Neural cell (in vitro differentiated cells): ENCODE measurements at regions not wholly inside any gene's neighbourhood (a gene's known extent, or its start where the extent isn't known, plus 50 kb on each side); places are given as distances from the start of the nearest gene placed in this dataset.

ENCODE experiments used
- H2AFZ ChIP-seq: fragments of 200-600, 300-800 bp; sonication (generic), shearing (Covaris generic); 2 replicates; pipeline ENCODE4 v1.6.0; 2014; ENCODE audit warnings: low read depth, mild to moderate bottlenecking, antibody characterized with exemption, low read length, moderate library complexity
- H3F3A ChIP-seq: fragments of 200-600 bp; shearing (Covaris generic); 2 replicates; pipeline ENCODE4 v1.6.1; 2016; ENCODE audit warnings: mild to moderate bottlenecking, moderate library complexity, mixed read lengths, antibody characterized with exemption, low read length; ENCODE audit not compliant: insufficient read depth, poor library complexity, severe bottlenecking
- H3K27ac ChIP-seq: fragments of 200-600, 300-800 bp; sonication (generic), shearing (Covaris generic); 2 replicates; pipeline ENCODE4 v1.5.1; 2014; ENCODE audit warnings: mild to moderate bottlenecking, low read length, moderate library complexity
- H3K27me3 ChIP-seq: fragments of 300-800, 200-600 bp; sonication (generic), shearing (Covaris generic); 2 replicates; pipeline ENCODE4 v1.6.0; 2014; ENCODE audit warnings: mild to moderate bottlenecking, low read depth, low read length, moderate library complexity; ENCODE audit not compliant: insufficient read depth
- H3K36me3 ChIP-seq: fragments of 300-800, 200-600 bp; sonication (generic), shearing (Covaris generic); 2 replicates; pipeline ENCODE4 v1.5.1; 2014; ENCODE audit warnings: mild to moderate bottlenecking, antibody characterized with exemption, low read length, moderate library complexity; ENCODE audit not compliant: insufficient read depth
- H3K4me2 ChIP-seq: fragments of 300-800, 200-600 bp; sonication (generic), shearing (Covaris generic); 2 replicates; pipeline ENCODE4 v1.6.0; 2014; ENCODE audit warnings: mild to moderate bottlenecking, low read length
- H3K4me3 ChIP-seq: fragments of 300-800, 200-600 bp; sonication (generic), shearing (Covaris generic); 2 replicates; pipeline ENCODE4 v1.5.1; 2014; ENCODE audit warnings: mild to moderate bottlenecking, low read length, moderate library complexity
- H3K79me2 ChIP-seq: fragments of 200-600 bp; shearing (Covaris generic); replicated peaks from 2 replicates; pipeline ENCODE4 v1.6.0; 2014; ENCODE audit warnings: mild to moderate bottlenecking, low read length, moderate library complexity; ENCODE audit not compliant: insufficient read depth
- H3K9ac ChIP-seq: fragments of 300-800, 200-600 bp; sonication (generic), shearing (Covaris generic); 2 replicates; pipeline ENCODE4 v1.6.1; 2016; ENCODE audit warnings: mild to moderate bottlenecking, low read length, mixed read lengths
- H3K9me2 ChIP-seq: fragments of 200-600 bp; shearing (Covaris generic); 2 replicates; pipeline ENCODE4 v1.6.1; 2016; ENCODE audit warnings: mild to moderate bottlenecking, low read length, mixed read lengths; ENCODE audit not compliant: insufficient read depth
- H3K9me3 ChIP-seq: fragments of 200-600, 300-800 bp; sonication (generic), shearing (Covaris generic); 2 replicates; pipeline ENCODE4 v1.6.1; 2016; ENCODE audit warnings: mild to moderate bottlenecking, mixed run types, low read length, moderate library complexity, mixed read lengths
- H4K20me1 ChIP-seq: fragments of 200-600 bp; shearing (Covaris generic); 2 replicates; pipeline ENCODE4 v1.6.1; 2016; ENCODE audit warnings: mild to moderate bottlenecking, mixed run types; ENCODE audit not compliant: insufficient read depth
- EP300 ChIP-seq: fragments of 450-650 bp; conservative IDR thresholded peaks from 2 replicates; pipeline ENCODE4 v1.6.1; 2014; ENCODE audit warnings: antibody characterized with exemption, mild to moderate bottlenecking, moderate library complexity; ENCODE audit not compliant: poor library complexity, severe bottlenecking
- EZH2 ChIP-seq: fragments of 200-600, 300-800 bp; shearing (Covaris generic), sonication (generic); IDR thresholded peaks from 2 replicates; pipeline ENCODE4 v1.6.1; 2014; ENCODE audit warnings: antibody characterized with exemption, low read length, borderline replicate concordance, mild to moderate bottlenecking; ENCODE audit not compliant: insufficient read depth, poor library complexity, severe bottlenecking
- MXI1 ChIP-seq: fragments of 450-650 bp; conservative IDR thresholded peaks from 2 replicates; pipeline ENCODE4 v1.6.1; 2014; ENCODE audit warnings: antibody characterized with exemption, mild to moderate bottlenecking; ENCODE audit not compliant: poor library complexity, severe bottlenecking
- POLR2AphosphoS5 ChIP-seq: IDR thresholded peaks from 2 replicates; pipeline ENCODE4 v1.6.1; 2012
- RAD21 ChIP-seq: fragments of 450-650 bp; conservative IDR thresholded peaks from 2 replicates; pipeline ENCODE4 v1.6.1; 2014; ENCODE audit warnings: antibody characterized with exemption, mild to moderate bottlenecking, moderate library complexity
- SMC3 ChIP-seq: fragments of 450-650 bp; conservative IDR thresholded peaks from 2 replicates; pipeline ENCODE4 v1.6.1; 2014; ENCODE audit warnings: antibody characterized with exemption, mild to moderate bottlenecking, moderate library complexity; ENCODE audit not compliant: poor library complexity
- TAF1 ChIP-seq: IDR thresholded peaks from 2 replicates; pipeline ENCODE4 v1.6.1; 2012; ENCODE audit warnings: low read depth
- TF ChIP-seq, protein P1 (sequence below): fragments of 450-650 bp; IDR thresholded peaks from 2 replicates; pipeline ENCODE4 v1.5.1; 2014; ENCODE audit warnings: antibody characterized with exemption, mild to moderate bottlenecking, moderate library complexity; ENCODE audit not compliant: poor library complexity, severe bottlenecking
- TF ChIP-seq, protein P2 (sequence below): IDR thresholded peaks from 2 replicates; pipeline ENCODE4 v1.6.1; 2012; ENCODE audit warnings: borderline replicate concordance

DNA sequence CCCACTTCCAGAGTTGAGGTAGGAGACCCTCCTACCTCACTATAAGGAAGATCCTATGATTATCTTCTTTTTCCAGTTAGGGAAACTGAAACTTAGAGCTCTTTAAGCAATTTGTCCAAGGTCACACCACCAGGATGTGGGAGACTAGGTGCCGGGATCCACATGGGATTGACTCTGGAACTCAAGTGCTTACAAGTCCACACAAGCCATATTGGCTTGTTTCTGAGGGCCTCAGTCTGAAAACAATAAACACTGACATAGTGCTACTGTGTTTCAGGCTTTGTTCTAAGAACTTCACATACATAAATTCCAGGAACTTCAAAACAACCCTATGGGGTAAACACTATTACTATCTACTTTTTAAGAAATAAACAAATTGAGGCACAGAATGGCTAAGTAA lies 481.3 kb downstream of the ZSWIM6 start:
- Histone ChIP-seq H3K4me3 (no peak overlapping the region), H3K36me3 (no peaks in the 10 kb centered on the region), H3K79me2 (no peaks in the 10 kb centered on the region), H3K9ac (no peak overlapping the region), H3F3A (no peaks in the 10 kb centered on the region), H3K27ac (no peak overlapping the region), H2AFZ (no peak overlapping the region), H4K20me1 (no peaks in the 10 kb centered on the region), H3K4me2 (no peak overlapping the region), H3K27me3 (no peaks in the 10 kb centered on the region), H3K9me3 (no peaks in the 10 kb centered on the region), H3K9me2 (no peaks in the 10 kb centered on the region)
- TF ChIP-seq TAF1 (no peak), POLR2AphosphoS5 (no peak), EP300 (no peak), SMC3 (no peak), MXI1 (no peak), RAD21 (no peak)

DNA sequence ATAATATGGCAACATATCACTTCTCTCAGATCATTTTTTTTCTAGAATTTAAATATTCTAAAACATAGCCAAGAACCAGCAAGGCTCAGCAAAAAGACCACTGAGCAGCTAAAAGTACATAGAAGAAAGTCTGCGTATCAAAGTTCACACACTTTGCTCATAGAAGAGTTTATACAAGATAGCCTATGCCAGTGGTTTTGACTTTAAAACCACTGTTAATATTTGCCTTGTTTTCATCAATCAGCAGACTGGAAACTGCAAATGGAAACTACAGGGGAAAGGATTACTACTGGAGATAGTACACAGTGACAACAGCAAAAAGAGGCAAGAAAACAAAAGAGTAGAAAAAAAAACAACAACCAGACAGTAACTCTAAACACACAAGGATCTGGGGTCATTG lies 483.3 kb downstream of the ZSWIM6 start:
- no peaks in the 10 kb centered on the region for H3F3A ChIP-seq
- H3K36me3 ChIP-seq: no peaks in the 10 kb centered on the region
- H3K4me3 ChIP-seq: no peak overlapping the region
- no peak overlapping the region for H3K4me2 ChIP-seq
- H4K20me1 ChIP-seq: no peaks in the 10 kb centered on the region
- no peak overlapping the region for H3K9ac ChIP-seq
- H2AFZ ChIP-seq: no peak overlapping the region
- TF ChIP-seq EP300: no peak
- TF ChIP-seq POLR2AphosphoS5: no peak
- H3K9me2 ChIP-seq: no peaks in the 10 kb centered on the region
- no peaks in the 10 kb centered on the region for H3K9me3 ChIP-seq
- H3K79me2 ChIP-seq: no peaks in the 10 kb centered on the region
- H3K27me3 ChIP-seq: no peaks in the 10 kb centered on the region
- H3K27ac ChIP-seq: no peak overlapping the region

DNA sequence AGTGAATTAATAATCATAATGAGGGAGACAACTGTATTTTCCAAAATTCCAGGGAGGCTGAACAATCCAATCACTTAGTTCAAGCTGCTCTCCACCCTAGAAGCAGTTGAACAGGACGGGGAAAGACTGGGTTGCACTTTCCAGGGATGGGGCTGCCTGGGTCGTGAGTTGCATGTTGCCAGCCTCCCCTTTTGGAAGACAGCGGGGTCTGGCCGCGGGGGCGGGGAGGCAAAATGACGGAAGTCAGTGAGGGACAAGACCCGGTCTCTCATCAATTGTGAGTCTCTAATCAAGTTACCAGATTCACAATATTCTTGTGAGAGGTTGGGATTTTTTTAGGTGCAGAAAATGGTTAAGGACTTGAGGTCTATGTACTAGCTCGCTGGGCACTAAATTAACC lies 484.1 kb downstream of the ZSWIM6 start:
- Histone ChIP-seq H3K4me3 (no peak overlapping the region), H3F3A (no peaks in the 10 kb centered on the region)

More for the DNA sequence above, 484.1 kb downstream of the ZSWIM6 start:
- TF ChIP-seq EZH2 (no peak), RAD21 (no peak), TAF1 (no peak), MXI1 (no peak), POLR2AphosphoS5 (no peak), SMC3 (no peak), EP300 (no peak)
- TF ChIP-seq, protein P1, sequence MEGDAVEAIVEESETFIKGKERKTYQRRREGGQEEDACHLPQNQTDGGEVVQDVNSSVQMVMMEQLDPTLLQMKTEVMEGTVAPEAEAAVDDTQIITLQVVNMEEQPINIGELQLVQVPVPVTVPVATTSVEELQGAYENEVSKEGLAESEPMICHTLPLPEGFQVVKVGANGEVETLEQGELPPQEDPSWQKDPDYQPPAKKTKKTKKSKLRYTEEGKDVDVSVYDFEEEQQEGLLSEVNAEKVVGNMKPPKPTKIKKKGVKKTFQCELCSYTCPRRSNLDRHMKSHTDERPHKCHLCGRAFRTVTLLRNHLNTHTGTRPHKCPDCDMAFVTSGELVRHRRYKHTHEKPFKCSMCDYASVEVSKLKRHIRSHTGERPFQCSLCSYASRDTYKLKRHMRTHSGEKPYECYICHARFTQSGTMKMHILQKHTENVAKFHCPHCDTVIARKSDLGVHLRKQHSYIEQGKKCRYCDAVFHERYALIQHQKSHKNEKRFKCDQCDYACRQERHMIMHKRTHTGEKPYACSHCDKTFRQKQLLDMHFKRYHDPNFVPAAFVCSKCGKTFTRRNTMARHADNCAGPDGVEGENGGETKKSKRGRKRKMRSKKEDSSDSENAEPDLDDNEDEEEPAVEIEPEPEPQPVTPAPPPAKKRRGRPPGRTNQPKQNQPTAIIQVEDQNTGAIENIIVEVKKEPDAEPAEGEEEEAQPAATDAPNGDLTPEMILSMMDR: no peak
- TF ChIP-seq, protein P2, sequence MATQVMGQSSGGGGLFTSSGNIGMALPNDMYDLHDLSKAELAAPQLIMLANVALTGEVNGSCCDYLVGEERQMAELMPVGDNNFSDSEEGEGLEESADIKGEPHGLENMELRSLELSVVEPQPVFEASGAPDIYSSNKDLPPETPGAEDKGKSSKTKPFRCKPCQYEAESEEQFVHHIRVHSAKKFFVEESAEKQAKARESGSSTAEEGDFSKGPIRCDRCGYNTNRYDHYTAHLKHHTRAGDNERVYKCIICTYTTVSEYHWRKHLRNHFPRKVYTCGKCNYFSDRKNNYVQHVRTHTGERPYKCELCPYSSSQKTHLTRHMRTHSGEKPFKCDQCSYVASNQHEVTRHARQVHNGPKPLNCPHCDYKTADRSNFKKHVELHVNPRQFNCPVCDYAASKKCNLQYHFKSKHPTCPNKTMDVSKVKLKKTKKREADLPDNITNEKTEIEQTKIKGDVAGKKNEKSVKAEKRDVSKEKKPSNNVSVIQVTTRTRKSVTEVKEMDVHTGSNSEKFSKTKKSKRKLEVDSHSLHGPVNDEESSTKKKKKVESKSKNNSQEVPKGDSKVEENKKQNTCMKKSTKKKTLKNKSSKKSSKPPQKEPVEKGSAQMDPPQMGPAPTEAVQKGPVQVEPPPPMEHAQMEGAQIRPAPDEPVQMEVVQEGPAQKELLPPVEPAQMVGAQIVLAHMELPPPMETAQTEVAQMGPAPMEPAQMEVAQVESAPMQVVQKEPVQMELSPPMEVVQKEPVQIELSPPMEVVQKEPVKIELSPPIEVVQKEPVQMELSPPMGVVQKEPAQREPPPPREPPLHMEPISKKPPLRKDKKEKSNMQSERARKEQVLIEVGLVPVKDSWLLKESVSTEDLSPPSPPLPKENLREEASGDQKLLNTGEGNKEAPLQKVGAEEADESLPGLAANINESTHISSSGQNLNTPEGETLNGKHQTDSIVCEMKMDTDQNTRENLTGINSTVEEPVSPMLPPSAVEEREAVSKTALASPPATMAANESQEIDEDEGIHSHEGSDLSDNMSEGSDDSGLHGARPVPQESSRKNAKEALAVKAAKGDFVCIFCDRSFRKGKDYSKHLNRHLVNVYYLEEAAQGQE: no peak
- Histone ChIP-seq H3K27ac (peak overlapping the region; percentile 79), H3K9me3 (no peaks in the 10 kb centered on the region), H2AFZ (no peak overlapping the region), H3K4me2 (no peak overlapping the region), H3K79me2 (no peaks in the 10 kb centered on the region), H3K27me3 (no peaks in the 10 kb centered on the region), H3K9ac (no peak overlapping the region), H4K20me1 (no peaks in the 10 kb centered on the region), H3K36me3 (no peaks in the 10 kb centered on the region), H3K9me2 (no peaks in the 10 kb centered on the region)
